BE2C (cell line): ENCODE measurements at regions not wholly inside any gene's neighbourhood (a gene's known extent, or its start where the extent isn't known, plus 50 kb on each side); places are given as distances from the start of the nearest gene placed in this dataset.
"Not testable (repeated sequence)": the region's sequence is repeated elsewhere in the genome, so short reads cannot be mapped to it uniquely, and the experiment has no call there.

Source experiments
- DNase-seq: peaks from one replicate; pipeline ENCODE4 v3.0.0-alpha.2; 2020
- H3K27me3 ChIP-seq: fragments of 250-450 bp; sonication (Bioruptor Pico); 2 replicates; pipeline ENCODE4 v1.5.1; 2020; ENCODE audit warnings: mild to moderate bottlenecking
- H3K36me3 ChIP-seq: fragments of 250-450 bp; sonication (Bioruptor Pico); 2 replicates; pipeline ENCODE4 v1.5.1; 2020; ENCODE audit warnings: mild to moderate bottlenecking
- H3K4me1 ChIP-seq: fragments of 250-450 bp; sonication (Bioruptor Pico); 2 replicates; pipeline ENCODE4 v1.5.1; 2020
- H3K4me3 ChIP-seq: 2 replicates; pipeline ENCODE4 v1.5.1; 2011; ENCODE audit warnings: low read depth, low read length
- H3K9me3 ChIP-seq: fragments of 250-450 bp; sonication (Bioruptor Pico); 2 replicates; pipeline ENCODE4 v1.5.1; 2020
- CTCF ChIP-seq: IDR thresholded peaks from 2 replicates; pipeline ENCODE4 v1.5.1; 2012; ENCODE audit warnings: mild to moderate bottlenecking, low read depth, low read length

GRCh38 chrX:1871887-1872286 lies 257.0 kb downstream of the ASMT start:
- no peak overlapping the region for H3K4me3 ChIP-seq
- H3K27me3 ChIP-seq: no peaks in the 10 kb centered on the region
- no peaks in the 10 kb centered on the region for H3K4me1 ChIP-seq
- no peaks in the 10 kb centered on the region for H3K36me3 ChIP-seq
- no peaks in the 10 kb centered on the region for H3K9me3 ChIP-seq
- DNase-seq: no peak
- no peak for TF ChIP-seq CTCF

DNA sequence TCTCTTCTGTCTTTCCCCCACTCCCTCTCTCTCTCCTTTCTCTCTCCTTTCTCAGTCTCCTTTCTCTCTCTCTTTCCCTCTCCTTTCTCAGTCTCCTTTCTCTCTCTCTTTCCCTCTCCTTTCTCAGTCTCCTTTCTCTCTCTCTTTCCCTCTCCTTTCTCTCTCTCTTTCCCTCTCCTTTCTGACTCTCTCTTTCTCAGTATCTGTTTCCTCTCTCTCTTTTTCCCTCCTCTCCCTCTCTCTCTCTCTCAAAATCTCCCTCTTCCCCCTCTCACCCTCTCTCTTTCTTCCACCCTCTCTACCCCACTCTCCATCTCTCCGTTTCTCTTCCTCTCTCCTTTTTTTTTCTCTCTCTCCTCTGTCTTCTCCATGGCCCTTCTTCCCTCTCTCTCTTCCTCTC lies 258.8 kb downstream of the ASMT start:
- no peaks in the 10 kb centered on the region for H3K27me3 ChIP-seq
- H3K4me3 ChIP-seq: no peak overlapping the region
- no peaks in the 10 kb centered on the region for H3K4me1 ChIP-seq
- H3K36me3 ChIP-seq: no peaks in the 10 kb centered on the region
- no peak for TF ChIP-seq CTCF
- H3K9me3 ChIP-seq: no peaks in the 10 kb centered on the region
- DNase-seq: no peak

- Histone ChIP-seq H3K4me3 (no peak overlapping the region), H3K27me3 (no peaks in the 10 kb centered on the region), H3K36me3 (no peaks in the 10 kb centered on the region), H3K4me1 (no peaks in the 10 kb centered on the region), H3K9me3 (no peaks in the 10 kb centered on the region)
- TF ChIP-seq CTCF: no peak
- DNase-seq: no peak
Measured at GRCh38 chrX:1874416-1874815, 259.6 kb downstream of the ASMT start.

- no peak overlapping the region for H3K4me3 ChIP-seq
- H3K9me3 ChIP-seq: no peaks in the 10 kb centered on the region
- no peaks in the 10 kb centered on the region for H3K4me1 ChIP-seq
- H3K27me3 ChIP-seq: no peaks in the 10 kb centered on the region
- DNase-seq: no peak
- no peak for TF ChIP-seq CTCF
- H3K36me3 ChIP-seq: no peaks in the 10 kb centered on the region
Measured at GRCh38 chrX:1874899-1875298, 260.0 kb downstream of the ASMT start.

DNA sequence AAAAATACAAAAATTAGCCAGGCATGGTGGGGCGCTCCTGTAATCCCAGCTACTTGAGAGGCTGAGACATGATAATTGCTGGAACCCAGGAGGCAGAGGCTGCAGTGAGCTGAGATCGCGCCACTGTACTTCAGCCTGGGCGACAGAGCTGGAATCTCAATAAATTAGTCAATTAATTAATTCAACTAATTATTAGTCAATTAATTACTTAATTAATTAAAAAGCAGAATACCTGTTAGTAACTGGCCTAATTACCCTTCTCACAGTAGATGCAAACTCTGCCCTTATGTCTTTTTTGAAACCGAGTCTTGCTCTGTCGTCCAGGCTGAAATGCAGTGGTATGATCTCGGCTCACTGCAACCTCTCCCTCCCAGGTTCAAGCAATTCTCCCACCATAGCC lies 261.2 kb downstream of the ASMT start:
- H3K27me3 ChIP-seq: no peaks in the 10 kb centered on the region
- no peaks in the 10 kb centered on the region for H3K36me3 ChIP-seq
- no peak for TF ChIP-seq CTCF
- H3K4me1 ChIP-seq: no peaks in the 10 kb centered on the region
- DNase-seq: no peak
- no peak overlapping the region for H3K4me3 ChIP-seq
- no peaks in the 10 kb centered on the region for H3K9me3 ChIP-seq

DNA sequence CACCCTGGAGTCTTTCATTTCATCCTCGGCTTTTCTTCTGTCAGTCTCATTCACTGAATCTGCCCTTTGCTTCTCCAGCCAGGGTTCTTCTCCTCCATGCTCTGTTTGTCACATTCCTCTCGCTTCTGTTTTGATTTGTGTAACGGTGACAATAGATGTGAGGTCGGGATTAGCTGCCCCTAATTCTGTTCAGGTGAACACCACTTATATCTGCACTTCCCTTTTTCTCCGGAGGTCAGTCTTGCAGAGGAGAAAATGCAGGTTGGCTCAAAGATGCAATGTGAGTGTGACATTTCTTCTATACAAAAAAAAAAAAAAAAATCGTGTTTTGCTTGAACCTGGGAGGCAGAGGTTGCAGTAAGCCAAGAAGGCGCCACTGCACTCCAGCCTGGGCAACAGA lies 262.9 kb downstream of the ASMT start:
- Histone ChIP-seq H3K36me3 (no peaks in the 10 kb centered on the region), H3K9me3 (no peaks in the 10 kb centered on the region), H3K27me3 (no peaks in the 10 kb centered on the region), H3K4me3 (no peak overlapping the region), H3K4me1 (no peaks in the 10 kb centered on the region)
- no peak for DNase-seq
- TF ChIP-seq CTCF: no peak

GRCh38 chrX:1880884-1881817 lies 266.3 kb downstream of the ASMT start:
- H3K36me3 ChIP-seq, H3K4me3 ChIP-seq, H3K27me3 ChIP-seq, H3K4me1 ChIP-seq, H3K9me3 ChIP-seq, DNase-seq: not testable (repeated sequence)
